Retinal pigment epithelial cell (primary cell): ENCODE measurements at regions not wholly inside any gene's neighbourhood (a gene's known extent, or its start where the extent isn't known, plus 50 kb on each side); places are given as distances from the start of the nearest gene placed in this dataset.

Source experiments
- DNase-seq: peaks from one replicate; pipeline ENCODE4 v3.0.0-alpha.2; 2010; ENCODE audit warnings: low read depth
- H3K4me3 ChIP-seq: 2 replicates; pipeline ENCODE4 v1.5.1; 2011; ENCODE audit warnings: mild to moderate bottlenecking, low read length, control low read depth, moderate library complexity
- CTCF ChIP-seq: conservative IDR thresholded peaks from 2 replicates; pipeline ENCODE4 v1.5.1; 2011; ENCODE audit warnings: low read depth, low read length, control low read depth, inconsistent platforms

GRCh38 chr7:104963991-104964385 is 50.0 kb upstream of the KMT2E start:
- no peak overlapping the region for H3K4me3 ChIP-seq
- DNase-seq, result no peak
- TF ChIP-seq CTCF, result no peak
